ENCODE measurements at regions not wholly inside any gene's neighbourhood (a gene's known extent, or its start where the extent isn't known, plus 50 kb on each side); places are given as distances from the start of the nearest gene placed in this dataset.

DNA sequence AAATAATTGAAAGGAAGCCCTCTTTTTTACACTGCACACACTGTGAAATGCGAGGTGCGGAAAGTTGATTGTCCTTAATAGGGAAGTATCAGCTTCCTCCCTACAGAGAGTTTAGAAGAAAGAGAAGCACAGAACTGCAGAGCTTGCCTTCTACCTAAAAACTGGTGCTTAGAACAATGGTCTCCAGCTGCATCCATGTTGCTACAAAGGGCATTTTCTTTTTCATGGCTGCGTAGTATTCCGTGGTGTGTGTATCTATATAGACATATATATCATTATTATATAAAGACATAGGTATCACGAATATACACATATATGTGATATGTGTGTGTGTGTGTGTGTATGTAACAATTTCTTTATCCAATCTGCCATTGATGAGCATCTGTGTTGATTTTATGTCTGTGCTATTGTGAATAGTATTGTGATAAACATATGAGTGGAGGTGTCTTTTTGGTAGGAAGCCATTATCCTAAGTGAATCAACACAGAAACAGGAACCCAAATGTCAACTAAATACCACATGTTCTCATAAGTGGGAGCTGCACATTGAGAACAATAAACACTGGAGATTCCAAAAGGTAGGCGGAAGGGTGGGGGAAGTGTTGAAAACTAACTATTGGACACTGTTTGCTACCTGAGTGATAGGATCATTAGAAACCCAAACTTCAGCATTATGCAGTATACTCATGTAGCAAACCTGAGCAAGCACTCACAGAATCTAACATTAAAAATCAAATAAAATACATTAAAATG, 290.0 kb upstream of the RUNX1 start:
- DNase-seq (ENCODE audit: low spot score), result no peak

DNA sequence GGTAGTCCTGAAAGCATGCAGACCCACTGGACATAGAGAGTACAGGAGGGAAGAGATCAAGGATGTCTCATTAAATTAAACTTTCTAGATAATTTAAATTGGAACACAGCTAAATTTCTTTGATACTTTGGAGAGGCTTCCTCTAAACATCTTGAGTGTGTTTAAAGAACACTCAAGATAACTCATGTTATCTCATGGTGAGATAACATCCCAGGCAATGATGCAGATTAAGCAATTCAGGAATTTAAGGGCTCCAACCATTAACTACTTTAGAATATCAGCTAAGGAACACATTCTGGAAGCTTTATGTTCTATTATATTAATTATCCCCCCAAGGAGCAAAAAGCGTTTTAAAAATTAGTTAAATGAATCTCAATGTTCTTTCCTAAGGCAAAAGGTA, 289.2 kb upstream of the RUNX1 start:
- DNase-seq (ENCODE audit: low spot score), result no peak

DNA sequence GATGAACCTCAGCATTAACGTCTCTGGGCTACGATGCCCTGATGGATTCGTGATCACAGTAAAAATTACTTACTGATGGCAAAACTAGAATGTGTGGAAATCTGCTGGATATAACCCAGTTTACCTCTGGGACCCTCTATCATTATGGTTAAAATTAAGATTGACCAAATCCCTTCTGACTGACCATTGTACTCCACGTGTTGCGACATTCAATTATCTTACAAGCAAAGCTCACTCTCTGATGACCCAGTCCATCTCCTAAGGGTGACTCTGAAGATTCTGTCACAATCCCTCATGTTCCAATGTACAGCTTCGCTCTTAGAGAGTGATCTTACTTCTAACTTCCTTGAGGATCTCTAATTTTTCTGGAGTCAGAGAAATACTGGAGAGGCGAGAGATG, 288.5 kb upstream of the RUNX1 start:
- DNase-seq (ENCODE audit: low spot score), result no peak

DNA sequence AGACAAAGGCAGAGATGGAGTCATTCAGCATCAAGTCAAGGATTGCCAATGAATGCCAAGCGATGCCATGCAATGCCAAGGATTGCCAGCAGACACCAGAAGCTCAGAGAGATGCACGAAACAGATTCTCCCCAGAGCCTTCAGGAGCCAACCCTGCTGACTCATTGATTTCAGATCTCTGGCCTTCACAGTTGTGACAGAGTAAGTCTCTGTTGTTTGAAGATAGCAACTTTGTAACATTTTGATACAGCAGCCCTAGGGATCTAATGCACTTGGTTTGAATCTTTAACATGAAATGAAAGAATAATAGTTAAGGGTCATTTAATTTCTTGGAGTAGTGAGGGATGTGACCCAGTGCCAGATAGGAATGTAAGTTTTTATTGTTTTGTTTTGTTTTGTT, 287.4 kb upstream of the RUNX1 start:
- no peak for DNase-seq (ENCODE audit: low spot score)

DNA sequence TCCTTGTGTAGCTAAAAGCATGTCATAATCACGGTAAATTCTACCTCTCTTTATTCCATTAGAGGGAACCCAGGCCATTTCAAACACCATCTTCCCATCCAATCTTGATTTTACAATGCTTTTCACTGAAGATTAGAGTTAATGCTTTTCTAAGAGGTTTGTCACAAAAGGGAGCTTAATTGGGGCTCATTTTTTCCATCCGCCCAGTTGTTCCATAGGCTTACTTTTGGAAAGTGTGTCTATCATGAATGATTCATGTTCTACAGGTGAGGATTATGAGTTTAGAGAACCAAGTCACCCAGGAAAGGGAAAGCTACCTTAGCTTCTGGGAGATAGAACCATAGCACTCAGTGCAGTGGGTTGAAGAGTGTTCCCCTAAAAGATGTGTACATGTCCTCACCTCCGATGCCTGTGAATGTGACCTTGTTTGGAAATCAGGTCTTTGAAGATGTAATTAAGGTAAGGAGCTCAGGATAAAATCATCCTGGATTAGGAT, 286.9 kb upstream of the RUNX1 start:
- DNase-seq (ENCODE audit: low spot score), result no peak

DNA sequence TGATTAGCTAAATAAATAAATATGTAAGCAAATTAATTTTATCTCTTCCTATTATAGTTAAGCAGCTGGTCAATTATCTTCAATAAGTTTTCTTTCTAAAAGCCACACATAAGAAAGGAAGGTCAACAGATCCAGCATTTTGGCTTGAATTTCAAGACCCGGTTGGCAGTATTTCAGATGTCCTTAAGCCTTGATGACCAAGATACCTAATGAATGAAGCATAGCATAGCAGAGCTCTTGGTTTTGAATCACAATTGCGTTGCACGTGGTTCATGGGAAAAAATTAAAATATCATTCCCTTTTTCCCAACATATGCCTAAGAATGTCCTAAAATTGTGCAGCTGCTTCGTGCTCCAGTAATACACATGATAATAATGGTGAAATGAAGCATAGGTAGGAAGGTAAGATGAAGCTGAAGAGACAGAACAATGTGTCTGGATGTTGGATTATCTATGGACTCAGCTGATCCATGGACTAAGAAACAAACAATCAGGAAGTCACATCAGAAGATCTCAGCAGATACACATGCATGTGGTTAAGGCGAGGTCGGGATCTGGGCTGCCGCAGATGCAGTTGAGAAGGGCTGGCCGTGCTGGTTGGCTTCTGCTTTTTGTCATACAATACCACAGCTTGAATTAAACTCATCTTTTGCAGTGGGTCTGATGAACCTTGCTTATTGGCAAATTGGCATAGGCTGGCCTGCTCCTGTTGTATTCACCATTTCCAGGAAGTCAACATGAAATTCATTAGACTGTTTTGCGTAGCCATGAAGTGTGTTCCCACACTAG, 284.9 kb upstream of the RUNX1 start:
- no peak for DNase-seq (ENCODE audit: low spot score)

DNA sequence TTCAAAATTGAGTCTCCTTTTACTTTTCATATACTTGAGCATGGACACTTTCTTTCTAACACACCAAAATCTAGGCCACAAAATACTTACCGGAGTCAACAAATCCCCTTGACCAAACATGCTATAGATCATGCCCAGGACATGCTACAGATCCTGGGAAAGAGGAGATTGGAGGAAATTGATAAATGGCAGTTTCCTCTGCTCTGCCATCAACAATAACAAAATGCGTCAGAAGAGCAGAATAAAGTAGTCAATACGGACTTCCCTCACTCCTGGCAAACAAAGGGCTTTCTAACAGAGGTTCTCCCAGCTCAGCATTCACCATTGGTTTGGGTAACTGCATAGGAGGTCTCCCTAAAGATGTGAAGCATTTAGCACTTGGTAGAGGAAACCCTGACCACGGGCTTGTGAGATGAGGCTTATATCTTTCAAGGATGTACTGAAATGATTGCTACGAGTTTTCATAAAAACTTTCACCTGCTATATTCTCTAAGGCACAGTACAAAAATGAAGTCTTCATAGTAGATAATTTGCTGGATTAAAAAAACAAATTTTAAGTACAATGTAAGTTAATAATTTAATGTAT, 283.8 kb upstream of the RUNX1 start:
- no peak for DNase-seq (ENCODE audit: low spot score)

DNA sequence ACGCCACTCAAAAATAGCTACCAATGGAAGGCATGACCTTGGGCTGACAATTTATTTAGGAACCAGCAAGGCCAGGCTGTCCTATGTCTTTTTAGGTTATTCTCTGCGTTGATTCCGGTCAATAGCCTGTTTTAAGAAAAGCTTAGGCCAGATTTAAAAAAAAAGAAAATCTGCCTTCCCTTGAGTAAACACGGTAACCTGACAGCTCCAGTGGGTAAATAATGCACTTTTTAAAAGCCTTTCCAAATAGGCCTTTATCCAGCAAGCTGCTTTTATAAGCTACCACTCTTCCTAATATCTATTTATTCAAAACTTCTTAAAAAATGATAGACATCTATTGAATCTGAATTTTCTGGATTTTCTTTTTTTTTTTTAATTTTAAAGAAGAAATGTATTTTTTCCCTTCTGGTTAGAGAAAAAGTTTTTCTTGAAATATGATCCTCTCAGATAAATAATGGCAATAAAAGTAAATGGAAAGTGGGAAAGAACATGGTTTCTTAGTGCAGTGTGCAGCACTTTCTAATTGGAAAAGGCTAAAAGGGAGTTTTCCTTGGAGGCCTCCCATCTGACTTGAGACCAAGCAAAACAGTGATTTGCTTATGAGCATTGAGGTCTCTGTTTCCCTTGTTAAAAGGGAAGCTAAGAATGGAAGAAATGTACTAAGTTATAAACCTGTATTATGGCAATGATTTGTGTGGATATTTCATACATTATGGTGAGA, 281.0 kb upstream of the RUNX1 start:
- no peak for DNase-seq (ENCODE audit: low spot score)

DNA sequence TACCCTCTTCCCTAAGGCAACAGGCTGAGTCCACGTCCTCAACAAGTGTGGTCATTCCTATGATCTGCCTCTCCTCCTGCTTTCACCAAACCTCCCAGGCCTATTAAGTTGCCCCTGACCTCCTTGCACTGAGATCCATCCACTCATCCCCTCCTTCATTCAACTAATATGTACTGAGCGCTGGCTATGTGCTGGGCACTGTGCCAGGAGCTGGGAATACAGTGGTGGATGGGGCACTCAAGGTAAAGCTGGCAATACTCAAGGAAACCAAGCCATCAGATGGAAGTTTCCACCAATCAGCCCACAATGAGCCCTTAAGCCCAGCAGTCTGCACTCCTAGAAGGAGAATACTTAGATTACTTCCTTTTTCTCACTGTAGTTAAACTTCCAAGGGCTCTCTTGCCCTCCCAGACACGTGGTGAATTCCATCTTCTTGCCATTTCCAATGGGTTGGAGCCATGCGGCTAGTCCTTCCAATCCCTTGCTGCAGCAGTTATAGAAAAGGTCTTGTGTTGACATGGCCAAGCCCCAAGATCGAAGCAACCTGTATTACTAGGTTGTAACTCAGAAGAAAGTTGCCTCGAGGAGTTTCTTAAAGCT, 279.9 kb upstream of the RUNX1 start:
- DNase-seq (ENCODE audit: low spot score), result no peak

DNA sequence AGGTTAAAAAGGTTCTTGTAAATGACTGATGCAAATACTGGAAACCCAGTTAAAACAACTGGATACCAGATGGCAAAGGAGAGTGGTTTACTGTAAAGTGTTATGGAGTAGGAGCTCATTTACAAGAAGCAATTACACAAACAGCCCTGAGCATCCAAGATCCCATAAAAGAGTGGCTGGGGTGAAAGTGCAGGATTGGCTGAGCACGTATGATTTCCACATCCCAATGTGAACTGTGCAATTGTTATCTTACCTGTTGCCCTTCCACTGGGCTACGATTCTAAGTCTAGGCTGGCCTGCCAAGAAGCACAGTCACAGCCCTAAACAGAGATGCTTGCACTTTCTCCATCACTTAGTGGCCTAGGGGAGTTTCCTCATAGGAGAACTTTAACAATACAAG, 277.6 kb upstream of the RUNX1 start:
- DNase-seq (ENCODE audit: low spot score), result no peak

DNA sequence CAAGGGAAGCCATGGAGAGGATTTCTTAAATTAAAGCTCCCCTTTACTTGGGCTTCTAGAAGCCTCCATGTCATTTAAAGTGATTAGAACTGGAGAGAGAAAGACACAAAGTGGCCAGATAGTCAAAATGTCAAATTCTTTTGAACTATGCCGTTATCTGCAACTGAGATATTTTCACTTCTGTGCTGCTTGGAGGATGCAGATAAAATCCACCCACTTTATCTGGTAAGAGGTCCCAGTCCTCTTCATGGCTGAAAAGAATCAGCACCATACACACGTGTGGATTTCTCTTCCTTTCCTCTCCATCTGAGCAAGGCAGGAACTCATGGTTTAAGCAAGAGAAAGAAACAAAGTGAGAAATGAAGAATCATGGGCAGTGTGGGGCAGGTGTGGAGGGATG, 276.9 kb upstream of the RUNX1 start:
- no peak for DNase-seq (ENCODE audit: low spot score)

DNA sequence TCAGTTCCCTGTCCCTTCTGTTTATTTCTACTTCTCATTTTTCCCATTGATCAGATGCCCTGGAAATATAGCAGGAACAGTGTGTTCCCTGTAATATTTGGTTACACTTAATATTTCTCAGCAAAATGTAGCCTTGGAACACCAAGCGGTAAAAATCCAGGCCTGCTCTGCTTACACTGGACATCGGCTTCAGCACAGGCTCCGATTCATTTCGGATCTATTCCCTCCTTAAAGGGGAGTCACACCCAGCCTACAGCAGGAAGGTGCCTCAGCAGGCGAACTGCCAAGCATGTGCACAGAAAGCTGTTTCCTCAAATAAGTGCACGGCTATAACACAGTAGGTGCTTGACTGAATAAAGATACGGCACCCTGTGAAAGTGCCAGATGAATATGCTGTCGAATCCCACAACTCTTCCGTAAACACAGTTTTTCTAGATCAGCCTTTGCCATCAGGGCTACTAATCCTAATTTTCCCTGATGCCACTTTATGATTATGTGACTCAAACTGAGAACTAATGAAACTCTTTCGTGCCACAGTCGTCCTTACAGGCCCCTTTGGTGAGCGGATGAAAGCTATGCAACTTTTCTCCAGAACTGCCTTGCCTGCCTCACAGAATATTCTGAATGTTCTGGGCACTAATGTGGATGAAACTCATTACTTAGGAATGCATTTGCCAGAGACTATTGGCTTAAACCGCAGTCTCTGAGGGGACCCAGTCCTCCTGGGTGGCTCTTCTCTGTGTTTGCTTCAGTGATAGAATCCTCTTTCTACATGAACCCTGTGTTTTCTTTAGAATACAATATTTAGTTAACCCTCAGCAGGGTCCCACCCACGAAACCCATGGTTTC, 275.5 kb upstream of the RUNX1 start:
- no peak for DNase-seq (ENCODE audit: low spot score)

DNA sequence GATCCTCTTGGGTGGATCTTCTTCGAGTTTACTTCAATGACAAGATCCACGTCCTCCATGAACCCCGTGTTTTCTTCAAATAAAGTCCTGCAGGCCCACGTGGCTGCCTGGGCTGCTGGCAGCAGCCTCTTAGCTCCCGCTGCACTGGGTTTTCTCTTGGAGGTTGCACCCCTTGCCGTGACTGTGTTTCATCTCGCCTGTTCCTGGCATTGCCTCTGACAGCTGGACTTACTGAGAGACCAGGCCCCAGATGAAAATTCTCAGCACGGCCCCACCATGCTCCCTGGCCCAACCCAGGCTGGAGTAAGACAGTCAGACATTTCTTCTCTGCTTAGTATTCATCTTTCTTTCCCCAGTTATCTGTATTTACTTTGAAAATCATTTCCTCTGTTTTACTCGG, 274.8 kb upstream of the RUNX1 start:
- no peak for DNase-seq (ENCODE audit: low spot score)

DNA sequence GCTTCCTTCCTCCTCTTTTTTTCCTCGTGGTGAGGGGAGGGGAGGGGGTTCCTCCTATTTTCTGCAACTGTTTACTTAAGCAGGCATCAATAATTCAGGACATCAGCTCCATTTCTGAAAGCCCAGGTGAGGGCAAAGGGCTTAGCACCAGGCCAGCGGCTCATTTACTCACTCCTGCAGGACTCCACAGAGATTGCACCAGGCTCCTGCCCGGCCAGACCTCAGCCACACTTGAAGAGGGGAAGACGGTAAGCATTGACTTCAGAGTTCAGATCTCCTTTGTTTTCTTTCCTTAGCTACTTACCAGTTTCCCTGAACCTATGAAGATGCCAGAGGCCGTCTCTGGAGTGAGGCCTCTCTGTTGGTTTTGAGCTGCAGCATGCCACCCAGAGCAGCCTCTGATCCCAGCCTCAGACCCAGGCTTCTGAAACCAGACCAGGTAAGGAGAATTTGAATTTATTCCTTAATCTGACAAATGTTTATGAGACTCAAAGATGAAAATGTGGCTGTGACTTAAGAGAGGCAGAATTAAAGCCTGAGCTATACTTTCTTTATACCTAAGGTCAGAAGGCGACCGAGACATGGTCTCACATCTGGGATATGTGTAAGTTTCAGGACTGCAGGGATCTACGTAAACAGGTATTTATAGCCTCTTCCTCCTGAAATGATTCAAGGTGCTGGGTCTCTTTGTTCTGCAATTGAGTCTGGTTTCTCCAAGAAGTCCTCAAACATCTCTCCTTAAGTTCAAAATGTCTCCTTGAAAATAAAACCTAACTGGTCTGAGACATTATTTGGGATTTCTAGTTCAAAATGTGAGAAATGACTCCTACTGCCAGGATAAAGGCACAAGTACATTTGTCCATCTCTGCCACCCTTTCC, 272.5 kb upstream of the RUNX1 start:
- DNase-seq (ENCODE audit: low spot score), result no peak

DNA sequence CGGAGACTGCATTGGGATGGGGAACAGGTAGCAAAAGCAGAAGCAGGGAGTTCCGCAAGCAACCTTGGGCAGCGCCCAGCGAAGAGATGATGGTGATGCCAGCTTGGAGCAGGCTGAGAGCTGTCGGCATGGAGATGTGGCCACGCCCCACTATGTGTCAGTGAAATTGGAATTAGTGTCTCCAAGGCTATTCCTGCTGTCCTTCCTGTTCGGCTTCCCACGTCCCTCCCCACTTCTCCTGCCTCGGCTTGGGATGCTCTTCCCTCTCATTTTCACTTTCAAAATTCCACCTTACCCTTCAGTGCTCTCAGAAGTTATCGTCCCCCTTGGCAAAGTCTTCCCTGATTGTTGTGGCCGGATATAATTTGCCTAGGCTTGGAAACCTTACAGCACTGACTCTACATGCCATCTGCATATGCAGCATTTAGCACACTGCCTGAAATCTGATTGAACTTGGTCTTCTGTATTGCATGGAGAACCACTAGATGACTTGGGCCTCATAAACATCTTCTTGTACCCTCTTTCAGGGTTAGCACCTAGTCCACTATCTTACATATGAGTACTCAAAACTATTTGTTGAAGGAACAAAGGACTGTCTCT, 270.7 kb upstream of the RUNX1 start:
- no peak for DNase-seq (ENCODE audit: low spot score)

DNA sequence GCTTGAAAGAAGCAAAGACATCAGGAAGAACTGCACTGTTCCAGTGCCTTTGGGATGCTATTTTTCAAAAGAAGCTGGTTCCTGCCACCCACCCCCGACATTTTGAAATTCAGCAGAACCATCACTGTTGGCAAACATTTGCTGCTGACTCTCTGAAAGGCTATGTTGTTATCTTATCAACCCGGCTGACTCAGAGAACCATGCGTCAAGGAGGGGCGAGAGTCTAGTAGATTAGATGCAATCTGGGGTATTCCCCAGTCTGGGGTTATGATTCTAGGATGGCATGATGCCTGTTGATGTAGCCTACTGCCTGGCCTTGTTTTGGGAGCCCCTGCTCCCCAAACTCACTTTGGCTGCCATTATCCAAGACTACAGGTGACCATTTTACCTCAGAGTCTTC, 267.8 kb upstream of the RUNX1 start:
- DNase-seq (ENCODE audit: low spot score), result no peak

DNA sequence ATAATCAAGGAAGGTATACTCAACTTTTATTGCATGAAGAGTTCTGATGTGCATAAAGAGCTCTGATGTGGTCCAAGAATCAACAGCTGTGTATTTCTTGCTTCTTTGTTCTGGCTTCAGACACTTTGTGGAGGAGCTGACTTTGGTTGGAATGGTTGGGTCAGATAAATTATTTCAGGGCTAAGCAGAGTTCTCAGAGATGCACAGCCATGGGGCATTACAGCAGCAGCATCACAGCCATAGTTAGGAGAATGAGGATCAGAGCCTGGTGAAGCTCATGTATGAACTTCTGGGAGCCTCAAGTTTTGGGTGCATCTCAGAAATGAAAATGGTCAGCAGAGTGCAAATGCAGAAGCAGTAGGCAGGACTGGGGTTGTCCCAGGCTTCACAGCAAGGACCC, 267.4 kb upstream of the RUNX1 start:
- no peak for DNase-seq (ENCODE audit: low spot score)

DNA sequence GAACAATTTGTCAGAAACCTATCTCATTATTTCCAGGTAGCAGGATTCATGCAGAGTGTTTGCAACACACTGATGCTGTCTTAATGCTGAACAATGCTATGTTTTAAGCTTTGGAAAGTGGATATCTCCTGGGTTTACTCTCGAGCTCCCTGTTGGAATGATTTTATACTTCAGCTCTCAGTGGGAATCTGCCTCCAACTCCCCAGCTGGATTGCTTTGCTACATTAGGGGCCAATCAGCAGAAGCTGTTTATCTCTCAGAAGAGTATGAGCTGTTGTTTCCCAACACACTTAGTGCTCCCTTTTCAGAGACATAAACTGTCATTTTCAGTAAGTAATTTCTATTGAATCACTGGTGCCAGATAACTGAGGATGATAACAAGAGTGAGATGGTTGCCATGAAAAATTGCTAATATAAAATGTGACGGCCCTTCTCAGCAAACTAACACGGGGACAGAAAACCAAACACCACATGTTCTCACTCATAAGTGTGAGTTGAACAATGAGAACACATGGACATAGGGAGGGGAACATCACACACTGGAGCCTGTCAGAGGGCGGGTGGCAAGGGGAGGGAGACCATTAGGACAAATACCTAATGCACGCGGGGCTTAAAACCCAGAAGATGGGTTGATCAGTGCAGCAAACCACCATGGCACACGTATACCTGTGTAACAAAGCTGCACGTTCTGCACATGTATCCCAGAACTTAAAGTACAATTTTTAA, 265.9 kb upstream of the RUNX1 start:
- no peak for DNase-seq (ENCODE audit: low spot score)

DNA sequence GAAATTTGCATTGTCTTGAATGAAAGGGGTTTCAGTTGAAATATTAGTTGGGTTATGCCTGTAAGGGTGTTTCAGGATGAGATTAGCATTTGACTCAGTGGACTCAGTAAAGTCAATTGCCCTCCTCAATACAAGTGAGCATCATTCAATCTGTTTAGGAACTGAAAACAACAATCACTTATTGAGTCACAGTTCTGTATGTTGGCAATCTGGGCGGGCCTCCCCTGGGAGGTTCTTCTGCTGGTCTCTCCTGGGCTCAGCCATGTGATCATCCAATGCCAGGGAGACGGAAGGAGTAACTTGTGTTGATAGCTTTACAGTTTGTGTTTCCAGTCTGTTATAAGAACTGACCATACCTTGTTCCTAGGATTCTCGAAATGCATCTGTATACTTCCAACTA, 262.9 kb upstream of the RUNX1 start:
- no peak for DNase-seq (ENCODE audit: low spot score)

Data from HuH-7 (cell line).